Anterior cingulate cortex (tissue), 58 donors: ENCODE measurements at regions not wholly inside any gene's neighbourhood (a gene's known extent, or its start where the extent isn't known, plus 50 kb on each side); places are given as distances from the start of the nearest gene placed in this dataset.

ENCODE experiments used
- DNase-seq, 58 donors: peaks; one replicate each; lab custom pipeline; 2025; lab: John Stamatoyannopoulos, UW

DNA sequence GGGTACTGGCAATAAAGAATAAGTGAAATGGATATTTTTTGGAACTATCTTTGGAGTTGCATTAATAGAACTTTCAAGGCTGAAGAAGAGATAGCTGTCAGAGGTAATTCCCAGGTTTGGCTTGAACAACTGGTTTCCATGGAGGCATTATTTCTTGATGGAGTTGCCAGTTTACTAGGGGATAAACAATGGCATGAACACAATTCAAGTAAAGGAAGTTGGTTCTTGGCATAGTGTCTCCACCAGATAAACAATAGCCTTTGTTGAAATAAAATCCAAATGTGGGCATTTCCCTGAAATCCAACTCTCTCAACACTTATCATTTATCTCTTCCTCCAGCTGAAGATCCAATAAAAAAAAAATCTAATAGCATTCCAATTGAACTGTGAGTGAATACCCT lies 454.9 kb downstream of the C6orf118 start:
- DNase-seq = no peak

DNA sequence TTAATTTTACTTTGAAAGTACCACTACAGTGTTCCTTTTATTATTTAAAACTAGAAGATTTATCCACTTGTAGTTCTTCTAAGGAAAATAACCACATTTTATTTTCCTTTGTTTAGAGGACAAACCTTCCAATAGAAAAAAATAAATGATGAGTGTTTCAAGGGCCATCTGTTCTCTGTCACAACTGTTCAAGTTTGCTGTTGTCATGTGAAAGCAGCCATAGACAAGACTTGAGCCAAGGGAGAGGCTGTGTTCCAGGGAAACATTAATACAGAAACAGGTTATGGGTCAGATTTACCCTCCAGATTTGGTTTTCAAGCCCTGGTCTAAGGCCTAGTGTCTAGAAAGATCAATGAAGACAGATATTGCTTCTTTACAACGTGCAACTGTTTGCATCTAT lies 463.6 kb downstream of the C6orf118 start:
- DNase-seq = no peak

DNA sequence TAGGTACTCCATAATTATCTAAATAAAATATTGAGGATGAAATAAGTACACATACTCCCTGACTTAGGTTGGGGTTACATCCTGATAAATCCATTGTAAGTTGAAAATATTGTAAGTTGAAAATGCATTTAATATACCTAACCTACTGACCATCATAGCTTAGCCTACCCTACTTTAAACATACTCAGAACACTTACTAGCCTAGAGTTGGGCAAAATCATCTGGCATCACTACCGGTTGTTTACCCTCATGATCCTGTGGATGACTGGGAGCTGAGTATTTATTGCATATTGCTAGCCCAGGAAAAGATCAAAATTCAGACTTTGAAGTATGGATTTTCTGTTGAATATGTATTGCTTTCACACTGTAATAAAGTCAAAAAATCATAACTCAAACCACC lies 467.3 kb downstream of the C6orf118 start:
- no peak for DNase-seq

DNA sequence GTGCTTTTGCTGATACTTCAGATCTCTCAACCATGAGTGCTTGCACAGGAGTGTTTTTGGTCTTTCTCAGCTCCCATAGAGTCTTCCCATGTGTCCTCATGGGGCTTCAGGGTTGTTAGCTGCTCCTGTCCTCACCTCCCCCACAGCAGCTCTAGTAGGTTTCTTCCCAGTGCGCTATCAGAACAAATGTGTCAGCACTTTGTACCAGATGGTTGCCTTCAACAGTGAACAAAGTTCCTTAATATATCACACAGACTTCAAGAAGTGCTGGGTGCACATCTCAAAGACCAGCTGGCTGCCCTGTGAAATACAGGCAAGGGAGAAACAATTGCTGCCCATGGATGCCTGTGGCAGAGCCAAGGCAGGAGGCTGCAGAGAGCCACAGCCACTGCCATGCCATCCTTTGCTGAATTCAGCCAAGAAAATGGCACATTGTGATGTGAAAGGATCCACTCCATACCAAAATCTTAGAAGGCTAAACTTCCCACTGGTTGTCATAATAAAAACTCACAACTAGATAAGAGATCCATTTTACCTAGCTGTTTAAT lies 471.3 kb downstream of the C6orf118 start:
- no peak for DNase-seq

DNA sequence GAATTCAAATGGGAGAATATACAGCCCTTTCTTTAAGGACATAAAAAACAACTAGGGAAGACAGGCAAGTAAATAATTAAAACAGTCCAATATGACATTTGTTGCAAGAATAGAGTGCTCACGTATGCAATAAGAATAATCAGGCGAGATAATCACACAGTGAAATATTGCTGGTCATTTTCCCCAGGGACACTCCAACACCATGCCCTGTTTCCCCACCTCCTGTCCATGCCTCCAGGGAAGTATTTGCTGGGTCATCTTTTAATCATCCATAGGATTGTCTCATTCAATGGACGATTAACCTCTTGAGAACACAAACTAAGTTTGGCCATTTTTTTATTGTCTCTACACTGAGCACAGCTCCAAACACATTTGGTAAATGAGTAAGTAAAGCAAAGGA lies 472.9 kb downstream of the C6orf118 start:
- DNase-seq = no peak

DNA sequence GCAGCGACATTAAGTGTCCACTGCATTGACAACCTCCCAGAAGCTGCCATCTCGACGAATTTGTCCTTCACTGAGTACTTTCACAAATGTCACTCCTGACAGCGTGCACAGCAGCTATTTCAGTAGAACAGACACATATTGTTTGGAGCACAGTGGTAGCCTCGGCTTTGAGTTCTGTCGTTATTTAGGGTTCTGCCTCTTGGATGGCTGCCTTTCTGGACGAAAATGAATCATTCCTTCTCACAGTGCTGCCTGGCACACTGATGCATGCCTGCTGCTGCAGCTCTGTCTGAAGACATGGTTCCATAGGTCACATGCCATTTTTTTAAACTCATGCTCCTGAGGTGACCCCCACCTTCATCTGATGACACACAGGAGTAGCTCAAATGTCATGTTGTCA lies 477.0 kb downstream of the C6orf118 start:
- DNase-seq = peak in 28 of 58 donors; percentile 6 to 76 (median 42)

DNA sequence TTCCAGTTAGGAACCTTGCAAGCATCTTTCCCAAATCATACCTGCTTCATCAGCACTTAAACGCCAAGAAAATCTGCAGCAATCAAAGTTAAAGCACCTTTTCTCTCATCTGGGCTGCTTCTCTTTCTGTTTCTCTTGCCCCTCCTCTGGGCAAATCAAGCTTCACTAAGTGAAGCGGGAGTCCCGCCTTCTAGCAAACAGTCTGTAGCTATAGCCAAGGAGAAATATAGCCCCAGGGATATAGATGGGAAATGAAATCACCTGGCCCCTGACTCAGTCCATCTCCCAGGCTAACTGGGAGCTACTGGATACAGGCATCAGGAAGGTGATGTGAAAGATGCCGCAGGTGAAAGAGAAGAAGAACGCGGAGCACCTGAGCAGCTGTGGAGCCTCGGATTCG lies 481.9 kb downstream of the C6orf118 start:
- DNase-seq = no peak

DNA sequence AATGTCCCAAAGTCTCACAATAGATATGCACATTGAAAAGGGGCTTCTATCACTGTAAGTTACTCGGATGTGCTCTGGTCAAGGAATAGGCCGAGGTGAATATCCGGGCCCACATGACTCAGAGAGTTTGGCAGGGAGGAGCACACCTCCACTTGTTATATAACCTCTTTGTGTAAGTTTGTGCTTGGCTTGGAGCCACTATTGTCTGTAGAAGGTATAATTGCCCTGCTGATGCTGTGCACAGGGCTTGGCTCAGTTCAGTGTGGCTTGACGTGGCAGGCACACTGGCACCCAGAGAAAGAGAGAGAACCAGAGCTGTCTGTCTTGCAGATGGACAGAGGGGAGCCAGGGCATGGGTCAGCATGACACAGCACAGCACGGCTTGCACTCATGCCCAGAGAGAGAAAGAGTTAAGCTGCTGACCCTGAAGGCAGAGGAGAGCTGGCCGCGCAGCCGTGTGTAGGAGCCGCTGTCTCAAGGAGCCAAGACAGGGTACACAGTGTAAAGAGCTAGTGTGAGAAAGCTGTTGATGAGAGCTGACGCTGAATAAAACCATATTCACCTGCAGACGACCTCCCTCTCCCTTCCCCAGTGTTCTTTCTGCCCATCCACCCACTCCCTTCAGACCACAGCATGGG lies 482.5 kb downstream of the C6orf118 start:
- peak in 6 of 58 donors; percentile 2 to 18 (median 6) for DNase-seq

DNA sequence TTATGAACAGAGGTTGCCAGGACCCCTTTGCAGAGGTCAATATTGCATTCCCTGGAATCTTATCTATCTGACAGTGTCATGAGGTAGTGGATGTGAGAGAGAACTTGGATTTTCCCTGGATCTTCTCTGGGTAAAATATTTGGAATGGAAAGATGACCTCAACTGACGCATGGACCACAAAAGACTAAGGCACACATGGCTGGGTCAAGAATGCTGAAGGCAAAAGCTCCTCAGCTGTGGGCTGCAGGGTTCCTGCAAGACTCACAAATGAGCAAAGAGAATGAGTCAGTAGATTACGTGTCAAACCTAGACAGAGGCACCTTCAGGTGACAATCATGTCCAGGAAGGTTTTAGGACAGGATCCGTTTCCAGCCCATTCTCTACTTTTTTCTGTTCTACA lies 484.0 kb downstream of the C6orf118 start:
- no peak for DNase-seq

DNA sequence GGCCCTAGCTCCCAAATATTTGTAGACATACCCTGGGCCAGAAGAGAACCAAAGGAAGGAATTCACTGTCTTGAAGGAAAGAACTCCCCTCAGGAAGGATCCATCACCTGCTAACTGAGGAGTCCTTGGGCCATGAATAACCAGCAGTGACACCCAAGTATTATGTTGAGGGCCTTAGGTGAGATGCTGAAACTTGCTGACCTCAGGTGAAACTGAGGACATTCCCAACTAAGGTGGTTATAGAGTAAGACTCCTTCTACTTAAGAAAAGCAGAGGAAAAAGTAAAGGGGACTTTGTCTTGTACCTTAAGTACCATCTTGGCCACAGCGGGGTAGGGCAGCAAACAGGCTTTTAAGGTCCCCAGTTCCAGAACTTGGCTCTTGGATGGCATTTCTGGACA lies 491.7 kb downstream of the C6orf118 start:
- DNase-seq = no peak

DNA sequence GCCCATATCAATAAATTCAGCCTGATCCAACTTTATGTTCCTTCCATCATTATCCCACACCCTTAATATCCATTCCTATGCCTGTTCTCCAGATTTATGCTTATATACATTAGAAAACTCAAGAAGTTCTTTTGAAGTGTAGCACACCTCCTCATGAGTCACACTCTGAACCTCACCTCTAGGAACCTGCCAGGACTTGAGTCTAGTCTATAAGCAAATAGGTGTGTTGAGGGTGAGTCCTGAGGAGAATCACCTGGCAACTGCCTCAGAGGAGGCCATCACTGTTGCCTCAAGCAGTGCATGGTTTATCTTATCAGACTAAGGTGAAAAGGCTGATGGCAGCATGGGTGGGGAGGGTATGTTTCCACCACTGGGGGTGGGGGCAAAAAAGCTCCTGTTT lies 496.7 kb downstream of the C6orf118 start:
- DNase-seq = no peak

DNA sequence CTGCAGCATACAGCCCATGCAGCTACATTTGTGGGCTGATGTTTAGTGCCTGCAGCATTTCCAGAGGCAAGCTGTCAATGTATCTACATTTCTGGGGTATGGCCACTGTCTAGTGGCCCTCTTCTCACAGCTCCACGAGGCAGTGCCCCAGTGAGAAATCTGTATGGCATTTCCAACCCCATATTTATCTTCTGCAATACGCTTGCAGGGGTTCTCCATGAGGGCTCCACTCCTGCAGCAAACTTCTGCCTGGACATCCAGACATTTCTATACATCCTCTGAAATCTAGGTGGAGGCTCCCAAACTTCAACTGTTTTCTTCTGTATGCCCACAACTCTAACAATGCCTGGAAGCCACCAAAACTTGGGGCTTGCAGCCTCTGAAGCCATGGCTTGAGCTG lies 502.3 kb downstream of the C6orf118 start:
- DNase-seq = no peak

DNA sequence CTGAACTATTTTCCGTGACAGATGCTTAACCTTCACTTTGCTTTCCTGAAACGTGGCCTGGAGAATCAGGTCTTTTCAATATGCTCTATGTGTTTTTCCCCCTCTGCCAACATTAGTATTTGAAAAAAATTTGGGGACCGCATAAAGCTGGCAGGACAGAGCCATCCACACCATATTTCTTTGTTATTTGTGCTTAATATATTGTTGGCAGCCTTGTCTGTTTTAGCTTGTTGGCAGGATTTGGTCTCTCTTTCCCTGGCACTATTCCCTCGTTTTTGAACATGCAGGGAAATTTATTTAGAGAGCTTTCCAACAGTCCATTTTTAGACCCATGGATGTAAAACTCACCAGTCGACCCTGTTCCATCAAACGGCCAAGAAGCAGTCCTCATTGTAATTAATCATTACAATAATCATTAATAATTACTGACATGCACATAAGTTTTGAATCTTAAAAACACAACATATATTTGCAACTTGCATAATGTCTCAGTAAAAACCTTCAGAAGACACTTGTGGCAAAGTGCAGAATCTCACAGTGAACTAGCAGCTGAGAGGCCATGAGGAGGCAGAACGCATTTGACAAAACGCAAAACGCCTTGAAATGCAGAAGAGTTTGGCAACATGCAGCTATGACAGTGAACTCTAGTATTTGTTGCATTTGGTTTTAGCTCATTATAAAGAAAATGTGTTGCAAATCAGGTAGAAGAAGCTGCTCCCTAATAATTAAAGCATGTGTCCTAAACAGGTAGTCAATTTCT lies 514.2 kb downstream of the C6orf118 start:
- peak in 1 of 58 donors; percentile 43 for DNase-seq

DNA sequence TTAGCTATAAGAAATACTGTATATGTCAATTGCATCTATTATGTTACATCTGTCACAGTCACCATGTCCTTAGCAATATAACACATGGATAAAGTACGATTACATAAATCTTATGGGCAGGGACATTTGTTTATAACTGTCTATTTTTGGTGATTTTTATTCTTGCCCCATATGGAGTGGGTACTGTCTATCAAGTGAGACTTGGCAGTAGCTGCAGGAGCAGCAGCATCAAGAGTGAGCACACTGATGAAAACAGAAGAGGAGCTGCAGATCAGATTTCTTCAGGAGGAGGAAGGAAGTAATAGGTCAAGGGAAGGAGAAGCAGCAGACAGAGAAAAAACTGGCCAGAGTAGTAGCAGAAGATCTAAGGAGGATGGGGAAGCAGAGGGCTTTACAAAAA lies 516.7 kb downstream of the C6orf118 start:
- DNase-seq = peak in 2 of 58 donors; percentile 12 to 16

DNA sequence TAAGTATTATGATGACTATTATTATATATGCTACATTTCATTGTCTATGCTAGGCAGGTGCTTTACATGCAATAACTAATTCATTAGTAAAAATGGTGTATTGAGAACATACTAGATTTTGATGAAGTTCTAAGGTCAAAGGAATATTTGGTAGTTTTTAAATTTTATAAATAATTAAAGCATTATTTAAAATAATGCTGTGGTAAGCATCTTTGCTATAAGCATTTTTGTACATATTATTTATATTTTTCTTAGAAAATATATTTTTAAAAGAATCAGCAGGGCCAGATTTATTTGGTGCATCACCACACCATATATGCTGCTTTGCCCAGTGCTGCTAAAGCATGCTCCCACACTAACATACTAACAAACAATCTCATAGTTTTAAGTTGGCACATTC lies 517.9 kb downstream of the C6orf118 start:
- no peak for DNase-seq

DNA sequence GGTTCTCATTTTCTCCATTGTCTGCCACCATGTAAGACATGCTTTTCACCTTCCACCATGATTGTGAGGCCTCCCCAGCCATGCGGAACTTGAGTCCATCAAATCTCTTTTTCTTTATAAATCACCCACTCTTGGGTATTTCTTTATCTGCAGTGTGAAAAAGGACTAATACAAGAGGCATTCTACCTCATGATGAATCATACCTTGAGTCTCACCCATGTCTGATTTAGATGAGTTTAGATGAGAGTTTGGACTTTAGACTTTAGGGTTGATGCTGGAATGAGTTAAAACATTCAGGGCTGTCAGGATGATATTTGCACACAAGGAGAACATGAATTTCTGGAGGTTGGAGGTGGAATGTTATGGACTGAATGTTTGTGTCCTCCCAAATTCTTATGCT lies 545.6 kb downstream of the C6orf118 start:
- DNase-seq = no peak

DNA sequence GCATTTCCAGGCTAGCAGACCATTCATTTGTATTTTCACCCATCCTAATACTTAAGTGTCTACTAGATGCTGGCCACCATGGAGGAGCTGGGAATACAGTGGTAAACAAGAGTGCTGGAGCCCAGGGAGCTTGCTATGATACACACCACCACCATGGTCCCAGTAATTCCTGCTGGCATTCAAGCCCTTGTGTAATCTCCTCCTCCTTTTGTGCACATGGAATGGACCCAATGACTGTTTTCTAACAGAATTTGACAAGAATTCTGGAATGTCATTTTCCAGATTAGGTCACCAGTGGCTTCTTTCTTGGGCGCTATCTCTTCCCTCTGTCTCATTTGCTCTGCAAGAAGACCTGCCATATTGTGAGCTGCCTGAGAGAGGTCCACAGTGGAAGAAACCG lies 552.0 kb downstream of the C6orf118 start:
- no peak for DNase-seq

DNA sequence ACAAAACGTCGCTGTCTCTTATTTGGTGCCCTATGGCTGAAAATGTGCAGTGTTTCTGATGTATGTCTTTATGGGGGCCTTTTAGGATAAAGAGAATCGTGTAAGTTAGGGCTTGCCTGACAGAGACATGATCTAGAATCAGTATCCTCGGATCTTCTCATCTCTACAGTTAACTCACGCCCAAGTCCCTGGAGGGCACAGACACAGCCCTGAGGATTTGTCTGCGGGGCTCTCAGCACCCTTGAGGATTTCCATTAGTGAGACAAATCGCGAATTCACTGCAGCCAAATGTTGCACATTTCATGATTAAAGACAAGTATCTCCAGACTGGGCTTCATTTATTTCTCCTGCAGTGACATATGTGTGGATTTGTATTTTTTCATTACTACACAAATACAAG lies 552.7 kb downstream of the C6orf118 start:
- DNase-seq = no peak

DNA sequence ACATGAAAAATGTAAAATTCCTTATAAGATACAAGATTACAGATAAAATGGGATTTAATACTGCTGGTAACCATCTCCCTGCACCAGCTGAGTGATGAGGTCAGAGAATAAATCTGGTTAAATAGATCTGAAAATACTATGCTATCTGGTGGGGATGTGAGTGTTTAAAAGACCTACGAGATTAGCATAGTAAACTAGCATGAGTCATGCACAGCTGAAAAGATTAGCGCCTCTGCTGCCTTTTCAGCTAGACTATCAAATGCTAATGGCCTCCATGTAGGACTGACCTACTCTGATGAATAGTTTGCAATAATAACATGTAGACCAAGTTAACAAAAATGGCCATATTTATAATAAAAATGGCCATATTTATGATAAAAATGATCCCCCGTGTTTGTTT lies 553.3 kb downstream of the C6orf118 start:
- DNase-seq = no peak

DNA sequence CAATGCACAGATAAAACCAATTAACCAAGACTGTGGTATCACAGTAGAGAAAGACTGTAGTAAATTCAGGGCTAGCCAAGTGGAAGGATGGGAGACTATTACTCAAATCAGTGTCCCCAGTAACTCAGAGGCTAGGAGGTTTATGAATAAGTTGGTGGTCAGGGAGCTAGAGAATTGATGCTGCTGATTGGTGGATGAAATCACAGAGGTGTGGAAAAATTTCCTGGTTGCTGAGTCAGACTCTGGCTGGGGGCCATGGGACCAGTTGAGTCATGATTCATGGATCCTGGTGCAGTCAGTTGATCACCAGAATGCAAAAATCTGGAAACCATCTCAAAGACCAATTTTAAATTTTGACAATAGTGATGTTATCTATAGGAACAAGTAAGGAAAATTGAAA lies 555.9 kb downstream of the C6orf118 start:
- DNase-seq = no peak

DNA sequence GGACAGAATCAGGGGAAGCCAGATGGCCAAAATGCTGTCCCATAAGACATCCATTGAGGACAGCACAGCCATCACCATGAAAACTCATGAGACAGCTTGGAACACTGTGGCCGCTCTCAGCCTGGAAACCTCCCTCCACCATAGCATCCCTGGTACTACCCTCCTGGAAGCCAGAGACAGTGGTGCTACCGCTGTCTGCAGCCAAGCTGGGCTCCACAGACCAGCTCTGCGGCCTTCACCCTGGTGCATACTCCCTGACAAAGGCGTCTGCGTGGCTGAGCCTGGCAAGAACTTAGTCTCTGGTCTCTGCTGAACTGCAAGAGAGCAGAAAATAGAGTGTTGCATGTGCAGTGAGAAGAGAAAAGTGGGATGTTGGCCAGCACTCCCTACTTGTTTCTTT lies 558.0 kb downstream of the C6orf118 start:
- DNase-seq = peak in 1 of 58 donors; percentile 12

DNA sequence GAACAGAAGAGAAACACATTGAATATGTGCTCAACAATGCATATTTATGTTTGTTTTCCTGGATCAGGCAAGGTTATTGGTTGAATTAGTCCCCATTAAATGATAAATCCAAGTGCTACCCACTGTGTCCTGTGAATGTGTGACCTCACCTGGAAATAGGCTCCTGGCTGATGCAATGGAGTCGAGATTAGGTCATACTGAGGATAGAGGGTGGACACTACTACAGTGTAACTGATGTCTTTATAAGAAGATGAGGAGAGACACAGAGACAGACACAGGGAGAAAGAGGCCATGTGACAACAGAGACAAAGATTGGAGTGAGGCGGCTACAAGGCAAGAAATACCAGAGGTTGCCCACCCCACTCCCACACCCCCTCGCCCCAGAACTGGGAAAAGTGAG lies 559.3 kb downstream of the C6orf118 start:
- no peak for DNase-seq
